ENCODE measurements at regions not wholly inside any gene's neighbourhood (a gene's known extent, or its start where the extent isn't known, plus 50 kb on each side); places are given as distances from the start of the nearest gene placed in this dataset.

GRCh38 chr2:204495381-204495780, 49.9 kb upstream of the PARD3B start:
- DNase-seq: no peak

All from CD4-positive, alpha-beta T cell treated with Interleukin-10 for 1 hour (primary cell).